Prostate gland (tissue), 2 donors: ENCODE measurements at regions not wholly inside any gene's neighbourhood (a gene's known extent, or its start where the extent isn't known, plus 50 kb on each side); places are given as distances from the start of the nearest gene placed in this dataset.

Source experiments
- POLR2A ChIP-seq: fragments of 450-650 bp; IDR thresholded peaks from one replicate; pipeline ENCODE4 v1.6.1; 2016; ENCODE audit warnings: antibody characterized with exemption, mild to moderate bottlenecking
- TF ChIP-seq, protein P1 (sequence below), 4 experiments: fragments of 200-600 bp in 2 of 4; fragments of 450-650 bp in 2 of 4; sonication (generic) in 2 of 4; IDR thresholded peaks; 1 replicate in 3 of 4; 2 replicates in 1 of 4; pipeline ENCODE4 v1.5.1; 2016 to 2019; ENCODE audit warnings: antibody characterized with exemption in 4 of 4, mild to moderate bottlenecking in 2 of 4, moderate library complexity in 2 of 4

DNA sequence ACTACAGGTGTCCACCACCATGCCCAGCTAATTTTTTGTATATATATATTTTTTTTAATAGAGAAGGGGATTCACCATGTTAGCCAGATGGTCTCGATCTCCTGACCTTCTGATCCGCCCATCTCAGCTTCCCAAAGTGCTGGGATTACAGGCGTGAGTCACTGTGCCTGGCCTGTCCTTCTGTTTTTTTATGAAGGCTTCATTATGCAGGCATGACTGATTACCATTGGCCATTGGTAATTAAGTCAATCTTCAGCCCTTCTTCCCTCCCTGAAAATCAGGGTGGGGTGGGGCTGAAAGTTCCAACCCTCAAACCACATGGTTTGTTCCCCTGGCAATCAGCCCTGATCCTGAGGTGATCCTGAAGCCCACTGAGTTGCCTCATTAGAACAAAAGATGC is 336.9 kb downstream of the PTTG2 start:
- TF ChIP-seq, protein P1, sequence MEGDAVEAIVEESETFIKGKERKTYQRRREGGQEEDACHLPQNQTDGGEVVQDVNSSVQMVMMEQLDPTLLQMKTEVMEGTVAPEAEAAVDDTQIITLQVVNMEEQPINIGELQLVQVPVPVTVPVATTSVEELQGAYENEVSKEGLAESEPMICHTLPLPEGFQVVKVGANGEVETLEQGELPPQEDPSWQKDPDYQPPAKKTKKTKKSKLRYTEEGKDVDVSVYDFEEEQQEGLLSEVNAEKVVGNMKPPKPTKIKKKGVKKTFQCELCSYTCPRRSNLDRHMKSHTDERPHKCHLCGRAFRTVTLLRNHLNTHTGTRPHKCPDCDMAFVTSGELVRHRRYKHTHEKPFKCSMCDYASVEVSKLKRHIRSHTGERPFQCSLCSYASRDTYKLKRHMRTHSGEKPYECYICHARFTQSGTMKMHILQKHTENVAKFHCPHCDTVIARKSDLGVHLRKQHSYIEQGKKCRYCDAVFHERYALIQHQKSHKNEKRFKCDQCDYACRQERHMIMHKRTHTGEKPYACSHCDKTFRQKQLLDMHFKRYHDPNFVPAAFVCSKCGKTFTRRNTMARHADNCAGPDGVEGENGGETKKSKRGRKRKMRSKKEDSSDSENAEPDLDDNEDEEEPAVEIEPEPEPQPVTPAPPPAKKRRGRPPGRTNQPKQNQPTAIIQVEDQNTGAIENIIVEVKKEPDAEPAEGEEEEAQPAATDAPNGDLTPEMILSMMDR (IDR thresholded peaks at IDR 0.05): no peak
- TF ChIP-seq POLR2A: no peak
